ENCODE measurements at regions not wholly inside any gene's neighbourhood (a gene's known extent, or its start where the extent isn't known, plus 50 kb on each side); places are given as distances from the start of the nearest gene placed in this dataset.

DNA sequence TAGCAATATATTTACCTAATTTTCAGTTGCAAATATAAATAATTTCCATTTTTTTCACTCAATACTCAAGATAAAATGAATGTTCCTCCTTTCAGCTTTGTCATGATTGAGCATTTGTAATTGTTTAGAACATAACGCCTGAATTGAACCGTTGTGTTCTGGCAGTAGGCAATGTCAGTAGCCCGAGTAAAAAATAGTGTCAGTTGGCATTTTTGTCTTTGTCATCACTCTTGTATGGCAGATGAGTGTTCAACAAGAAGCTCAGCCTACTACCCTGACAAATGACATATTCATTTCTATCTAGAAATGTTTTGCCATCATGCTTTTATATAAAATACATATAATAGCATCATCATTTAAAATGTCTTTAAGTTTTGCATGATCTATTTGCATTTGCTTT is 691.4 kb upstream of the NCAM2 start:
- TF ChIP-seq USF1 (IDR thresholded peaks at IDR 0.05) (no peak), CEBPB (IDR thresholded peaks at IDR 0.05) (no peak), FOXM1 (IDR thresholded peaks at IDR 0.05; ENCODE audit: borderline replicate concordance, low read depth) (no peak), RAD21 (IDR thresholded peaks at IDR 0.05; ENCODE audit: low read depth) (no peak), TCF12 (IDR thresholded peaks at IDR 0.05; ENCODE audit: low read depth) (no peak), NFIC (IDR thresholded peaks at IDR 0.05) (no peak), EGR1 (IDR thresholded peaks at IDR 0.05) (no peak), CREB1 (IDR thresholded peaks at IDR 0.05; ENCODE audit: low read depth) (no peak), TEAD4 (IDR thresholded peaks at IDR 0.05) (no peak), TAF1 (IDR thresholded peaks at IDR 0.05; ENCODE audit: low read depth) (no peak), YY1 (IDR thresholded peaks at IDR 0.05; ENCODE audit: low read depth) (no peak), EP300 (IDR thresholded peaks at IDR 0.05; ENCODE audit: borderline replicate concordance) (no peak), REST (IDR thresholded peaks at IDR 0.05; ENCODE audit: low read depth) (no peak)
- TF ChIP-seq, protein P1, sequence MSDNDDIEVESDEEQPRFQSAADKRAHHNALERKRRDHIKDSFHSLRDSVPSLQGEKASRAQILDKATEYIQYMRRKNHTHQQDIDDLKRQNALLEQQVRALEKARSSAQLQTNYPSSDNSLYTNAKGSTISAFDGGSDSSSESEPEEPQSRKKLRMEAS (IDR thresholded peaks at IDR 0.05): no peak

GRCh38 chr21:20308586-20309315 is 689.5 kb upstream of the NCAM2 start:
- TF ChIP-seq CREB1 (IDR thresholded peaks at IDR 0.05; ENCODE audit: low read depth) (no peak), NFIC (IDR thresholded peaks at IDR 0.05) (no peak), ZBTB7A (IDR thresholded peaks at IDR 0.05; ENCODE audit: low read depth) (no peak), FOXM1 (IDR thresholded peaks at IDR 0.05; ENCODE audit: borderline replicate concordance, low read depth) (no peak), REST (IDR thresholded peaks at IDR 0.05; ENCODE audit: low read depth) (no peak), TEAD4 (IDR thresholded peaks at IDR 0.05) (no peak), EGR1 (IDR thresholded peaks at IDR 0.05) (no peak), RAD21 (IDR thresholded peaks at IDR 0.05; ENCODE audit: low read depth) (no peak), TCF12 (IDR thresholded peaks at IDR 0.05; ENCODE audit: low read depth) (no peak), USF1 (IDR thresholded peaks at IDR 0.05) (no peak), TAF1 (IDR thresholded peaks at IDR 0.05; ENCODE audit: low read depth) (no peak), YY1 (IDR thresholded peaks at IDR 0.05; ENCODE audit: low read depth) (no peak), EP300 (IDR thresholded peaks at IDR 0.05; ENCODE audit: borderline replicate concordance) (no peak), CEBPB (IDR thresholded peaks at IDR 0.05) (no peak)
- TF ChIP-seq, protein P1 (IDR thresholded peaks at IDR 0.05): no peak

DNA sequence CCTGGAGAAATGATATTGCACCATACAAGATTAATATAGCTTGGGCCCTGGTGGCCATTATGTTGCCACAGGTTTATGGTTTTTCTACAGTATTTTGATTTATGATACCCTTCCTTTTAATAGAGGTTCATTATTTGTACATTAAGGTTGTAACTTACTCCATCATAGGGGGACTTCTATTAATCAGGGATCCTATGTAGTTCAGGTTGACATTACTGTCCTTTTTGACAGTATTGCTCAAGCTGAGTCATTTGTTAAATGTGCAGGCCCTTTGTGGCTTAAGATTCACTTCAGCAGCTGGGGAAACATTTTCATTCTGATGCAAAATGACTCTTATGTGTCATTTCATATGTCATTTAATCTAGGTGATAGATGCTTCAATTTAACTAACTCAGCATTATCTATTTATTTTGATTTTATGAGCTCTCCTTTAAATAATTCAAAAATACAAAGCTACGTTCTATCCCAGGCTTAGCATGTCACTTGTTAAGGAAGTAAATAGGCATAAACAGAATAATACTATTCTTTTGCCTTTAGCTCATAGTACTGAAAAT is 686.9 kb upstream of the NCAM2 start:
- TF ChIP-seq, protein P1 (IDR thresholded peaks at IDR 0.05): no peak

DNA sequence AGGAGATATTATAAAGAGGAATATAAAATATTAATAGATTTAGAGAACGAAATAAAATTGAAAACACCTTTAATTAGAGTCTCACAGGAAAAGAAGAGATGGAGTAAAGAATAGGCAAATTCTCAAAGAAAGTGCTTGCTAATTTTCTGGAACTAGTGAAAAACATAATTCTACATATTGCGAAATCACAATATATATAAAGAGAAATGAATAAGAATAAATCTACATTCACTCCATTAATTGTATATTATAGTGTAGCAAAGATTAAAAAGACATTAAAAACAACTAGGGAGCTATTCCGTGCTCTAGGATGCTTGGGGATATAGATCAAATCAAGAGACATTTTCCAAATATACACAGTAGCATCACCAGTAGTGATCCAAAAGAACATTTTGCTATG is 685.2 kb upstream of the NCAM2 start:
- TF ChIP-seq FOXM1 (IDR thresholded peaks at IDR 0.05; ENCODE audit: borderline replicate concordance, low read depth): no peak
- no peak for TF ChIP-seq CEBPB (IDR thresholded peaks at IDR 0.05)
- no peak for TF ChIP-seq YY1 (IDR thresholded peaks at IDR 0.05; ENCODE audit: low read depth)
- TF ChIP-seq RAD21 (IDR thresholded peaks at IDR 0.05; ENCODE audit: low read depth): no peak
- no peak for TF ChIP-seq TCF12 (IDR thresholded peaks at IDR 0.05; ENCODE audit: low read depth)
- no peak for TF ChIP-seq USF1 (IDR thresholded peaks at IDR 0.05)
- TF ChIP-seq TEAD4 (IDR thresholded peaks at IDR 0.05): no peak
- TF ChIP-seq REST (IDR thresholded peaks at IDR 0.05; ENCODE audit: low read depth): no peak
- TF ChIP-seq EGR1 (IDR thresholded peaks at IDR 0.05): no peak
- no peak for TF ChIP-seq TAF1 (IDR thresholded peaks at IDR 0.05; ENCODE audit: low read depth)
- TF ChIP-seq, protein P1 (IDR thresholded peaks at IDR 0.05): no peak
- TF ChIP-seq CREB1 (IDR thresholded peaks at IDR 0.05; ENCODE audit: low read depth): no peak
- no peak for TF ChIP-seq ZBTB7A (IDR thresholded peaks at IDR 0.05; ENCODE audit: low read depth)
- no peak for TF ChIP-seq NFIC (IDR thresholded peaks at IDR 0.05)
